GM23248 (cell line): ENCODE measurements at regions not wholly inside any gene's neighbourhood (a gene's known extent, or its start where the extent isn't known, plus 50 kb on each side); places are given as distances from the start of the nearest gene placed in this dataset.

Source experiments
- DNase-seq: peaks from one replicate; pipeline ENCODE4 v3.0.0-alpha.2; 2015
- H2AFZ ChIP-seq: fragments of 200-600 bp; sonication (generic); 2 replicates; pipeline ENCODE4 v1.6.1; 2016; ENCODE audit warnings: antibody characterized with exemption
- H3F3A ChIP-seq: fragments of 200-600 bp; sonication (generic); 2 replicates; pipeline ENCODE4 v1.6.1; 2016; ENCODE audit warnings: mild to moderate bottlenecking, antibody characterized with exemption, mixed run types; ENCODE audit not compliant: insufficient read depth
- H3K27ac ChIP-seq: fragments of 200-600 bp; sonication (generic); 2 replicates; pipeline ENCODE4 v1.5.1; 2016; ENCODE audit warnings: mild to moderate bottlenecking
- H3K27me3 ChIP-seq: fragments of 200-600 bp; sonication (generic); replicated peaks from 2 replicates; pipeline ENCODE4 v1.6.1; 2016; ENCODE audit warnings: mild to moderate bottlenecking; ENCODE audit not compliant: insufficient read depth
- H3K36me3 ChIP-seq: fragments of 200-600 bp; sonication (generic); 2 replicates; pipeline ENCODE4 v1.6.1; 2016; ENCODE audit warnings: low read depth, mild to moderate bottlenecking
- H3K4me1 ChIP-seq: fragments of 200-600 bp; sonication (generic); 2 replicates; pipeline ENCODE4 v1.6.1; 2016; ENCODE audit warnings: mild to moderate bottlenecking; ENCODE audit not compliant: insufficient read depth
- H3K4me2 ChIP-seq: fragments of 200-600 bp; sonication (generic); one replicate; pipeline ENCODE4 v1.6.1; 2016; ENCODE audit warnings: mild to moderate bottlenecking; ENCODE audit not compliant: unreplicated experiment
- H3K4me3 ChIP-seq: fragments of 200-600 bp; sonication (generic); 2 replicates; pipeline ENCODE4 v1.5.1; 2016; ENCODE audit warnings: mild to moderate bottlenecking
- H3K79me2 ChIP-seq: fragments of 200-600 bp; sonication (generic); 2 replicates; pipeline ENCODE4 v1.6.1; 2016; ENCODE audit warnings: mild to moderate bottlenecking; ENCODE audit not compliant: insufficient read depth
- H3K9ac ChIP-seq: fragments of 200-600 bp; sonication (generic); 2 replicates; pipeline ENCODE4 v1.6.1; 2016; ENCODE audit warnings: mild to moderate bottlenecking
- H3K9me2 ChIP-seq: fragments of 200-600 bp; sonication (generic); 2 replicates; pipeline ENCODE4 v1.6.1; 2016; ENCODE audit warnings: mixed run types, mild to moderate bottlenecking, moderate library complexity; ENCODE audit not compliant: insufficient read depth
- H3K9me3 ChIP-seq: fragments of 200-600 bp; sonication (generic); one replicate; pipeline ENCODE4 v1.6.1; 2017; ENCODE audit warnings: low read depth
- H4K20me1 ChIP-seq: fragments of 200-600 bp; sonication (generic); 2 replicates; pipeline ENCODE4 v1.6.0; 2016; ENCODE audit not compliant: insufficient read depth
- EZH2 ChIP-seq: fragments of 200-600 bp; sonication (generic); IDR thresholded peaks from 2 replicates; pipeline ENCODE4 v1.6.1; 2018; ENCODE audit warnings: antibody characterized with exemption, mild to moderate bottlenecking; ENCODE audit not compliant: insufficient read depth, poor library complexity, severe bottlenecking
- EZH2phosphoT487 ChIP-seq: fragments of 200-600 bp; sonication (generic); IDR thresholded peaks from 2 replicates; pipeline ENCODE4 v1.6.1; 2018; ENCODE audit warnings: antibody characterized with exemption, moderate library complexity, mild to moderate bottlenecking, low read depth; ENCODE audit not compliant: insufficient read depth
- WGBS, 2 experiments: methylation state at CpG; one replicate each; pipeline ENCODE4 v1.1.6; 2015 to 2017; ENCODE audit warnings: low lambda C conversion rate in 2 of 2, low coverage in 1 of 2; ENCODE audit errors: missing lambda C conversion rate in 2 of 2; 5-methylcytosine and 5-hydroxymethylcytosine counted together
- in situ Hi-C: fragments of 300-500 bp; cut with MboI; formaldehyde crosslinking; loops from 2 replicates; pipeline ENCODE4 v1.15.0; 2020

DNA sequence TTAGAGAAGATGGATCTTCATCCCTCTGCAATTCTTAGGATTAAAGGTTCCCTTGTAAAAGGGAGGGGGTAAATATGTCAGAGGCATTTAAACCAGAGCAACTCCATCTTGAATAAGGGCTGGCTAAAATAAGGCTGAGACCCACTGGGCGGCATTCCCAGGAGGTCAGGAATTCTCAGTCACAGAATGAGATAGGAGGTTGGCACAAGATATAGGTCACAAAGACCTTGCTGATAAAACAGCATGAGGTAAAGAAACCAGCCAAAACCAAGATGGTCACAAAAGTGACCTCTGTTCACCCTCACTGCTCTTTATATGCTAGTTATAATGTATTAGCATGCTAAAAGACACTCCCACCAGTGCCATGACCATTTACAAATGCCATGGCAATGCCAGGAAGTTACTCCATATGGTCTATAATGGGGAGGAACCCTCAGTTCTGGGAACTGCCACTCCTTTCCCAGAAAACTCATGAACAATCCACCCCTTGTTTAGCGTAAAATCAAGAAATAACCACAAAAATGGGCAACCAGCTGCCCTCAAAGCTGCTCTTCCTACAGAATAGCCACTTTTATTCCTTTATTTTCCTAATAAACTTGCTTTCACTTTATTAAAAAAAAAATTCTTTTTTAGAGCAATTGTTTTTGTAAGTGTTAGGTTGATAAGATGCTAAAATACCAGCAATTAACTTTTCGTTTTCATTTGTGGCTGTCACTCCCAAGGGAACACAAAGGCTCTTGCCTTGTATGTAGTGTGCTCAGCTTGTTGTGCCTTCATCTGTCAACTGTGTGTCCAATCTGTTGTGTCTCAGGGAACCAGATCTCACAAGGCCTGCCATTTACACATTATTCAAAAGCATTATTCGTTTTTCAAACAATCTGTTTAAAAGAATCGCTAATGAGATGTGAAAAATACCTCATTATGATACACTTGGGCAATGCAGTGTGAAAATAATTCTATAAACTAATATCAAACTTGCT lies 205.2 kb upstream of the RGPD4 start:
- WGBS, 2 experiments = 59 to 60% methylated on average over 5 of the region's 5 CpGs
- in situ Hi-C loops = no loop called here

DNA sequence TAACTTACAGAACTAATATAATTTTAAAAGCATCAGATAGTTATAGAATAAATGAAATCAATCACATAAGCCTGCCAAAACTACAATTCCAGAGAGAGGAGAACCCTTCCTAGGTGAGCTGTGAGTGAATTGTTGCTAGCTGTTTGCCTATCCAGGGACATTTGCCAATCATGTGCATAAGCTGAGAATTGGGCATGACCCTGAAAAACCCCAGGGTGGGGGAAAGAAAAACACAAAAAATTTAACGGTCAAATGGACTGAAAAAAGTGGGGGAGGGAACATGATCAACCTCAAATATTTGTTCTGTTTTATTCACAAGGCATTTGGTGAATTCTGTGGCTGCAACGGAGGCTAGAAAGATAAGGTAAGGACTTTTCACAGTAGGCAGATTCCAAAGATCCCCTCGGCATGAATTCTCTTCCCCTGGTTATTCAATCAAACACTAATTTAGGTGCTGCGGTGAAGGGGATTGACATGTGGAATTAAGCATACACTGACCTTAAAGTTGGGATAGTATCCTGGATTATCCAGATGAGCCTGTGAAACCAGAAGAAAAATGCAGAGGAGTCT lies 203.9 kb upstream of the RGPD4 start:
- no peaks in the 10 kb centered on the region for H3F3A ChIP-seq
- H2AFZ ChIP-seq = peak overlapping the region; percentile 21; the same call in 1 of the 2 replicates
- no peak for TF ChIP-seq EZH2phosphoT487
- TF ChIP-seq EZH2 = no peak
- in situ Hi-C loops = no loop called here
- WGBS, 2 experiments = 26 to 33% methylated on average over 4 of the region's 4 CpGs
- H3K27me3 ChIP-seq = no peaks in the 10 kb centered on the region
- H3K9ac ChIP-seq = no peak overlapping the region
- H3K4me2 ChIP-seq = no peak overlapping the region
- H3K4me3 ChIP-seq = no peak overlapping the region
- H3K79me2 ChIP-seq = no peaks in the 10 kb centered on the region
- peaks cover 9% of the 10 kb centered on the region for H3K9me3 ChIP-seq
- no peaks in the 10 kb centered on the region for H3K9me2 ChIP-seq
- no peaks in the 10 kb centered on the region for H3K36me3 ChIP-seq
- no peak for DNase-seq
- H4K20me1 ChIP-seq = no peaks in the 10 kb centered on the region
- H3K4me1 ChIP-seq = no peaks in the 10 kb centered on the region
- no peak overlapping the region for H3K27ac ChIP-seq

More for the DNA sequence above, 205.2 kb upstream of the RGPD4 start:
- H3F3A ChIP-seq = no peaks in the 10 kb centered on the region
- H3K9ac ChIP-seq = no peak overlapping the region
- H3K79me2 ChIP-seq = no peaks in the 10 kb centered on the region
- H2AFZ ChIP-seq = no peak overlapping the region
- H3K27ac ChIP-seq = no peak overlapping the region
- H3K4me1 ChIP-seq = no peaks in the 10 kb centered on the region
- H3K4me2 ChIP-seq = no peak overlapping the region
- H3K4me3 ChIP-seq = no peak overlapping the region
- peaks cover 5% of the 10 kb centered on the region for H3K9me3 ChIP-seq
- no peak for DNase-seq
- no peaks in the 10 kb centered on the region for H3K36me3 ChIP-seq
- no peaks in the 10 kb centered on the region for H3K9me2 ChIP-seq
- no peaks in the 10 kb centered on the region for H3K27me3 ChIP-seq
- TF ChIP-seq EZH2 (no peak), EZH2phosphoT487 (no peak)
- H4K20me1 ChIP-seq = no peaks in the 10 kb centered on the region

DNA sequence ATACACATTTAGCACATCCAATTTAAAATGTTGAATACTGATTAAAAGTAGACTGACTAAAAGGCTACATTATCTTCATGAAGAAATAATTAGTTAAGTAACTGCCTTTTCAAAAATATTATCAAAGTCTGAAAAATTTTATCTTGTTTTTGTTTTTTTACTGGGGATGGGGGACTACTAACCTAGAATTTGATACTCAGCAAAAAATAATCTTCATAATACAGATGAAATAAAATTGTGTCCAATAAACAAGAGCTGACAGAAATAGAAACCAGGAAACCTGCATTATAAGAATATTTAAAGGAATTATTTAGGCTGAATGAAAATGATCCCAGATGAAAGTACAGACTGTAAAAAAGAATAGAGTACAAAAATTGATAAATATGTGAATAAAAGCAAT lies 200.7 kb upstream of the RGPD4 start:
- DNase-seq = no peak
- no peaks in the 10 kb centered on the region for H3K27me3 ChIP-seq
- TF ChIP-seq EZH2phosphoT487 (no peak), EZH2 (no peak)
- H3K36me3 ChIP-seq = no peaks in the 10 kb centered on the region
- H3K4me1 ChIP-seq = no peaks in the 10 kb centered on the region
- H3K9me3 ChIP-seq = peaks cover 10% of the 10 kb centered on the region
- H3K4me3 ChIP-seq = no peak overlapping the region
- in situ Hi-C loops = no loop called here
- no peaks in the 10 kb centered on the region for H3K79me2 ChIP-seq
- no peaks in the 10 kb centered on the region for H4K20me1 ChIP-seq
- H3K27ac ChIP-seq = no peak overlapping the region
- no peak overlapping the region for H3K9ac ChIP-seq
- no peaks in the 10 kb centered on the region for H3F3A ChIP-seq
- no peak overlapping the region for H2AFZ ChIP-seq
- H3K4me2 ChIP-seq = no peak overlapping the region
- H3K9me2 ChIP-seq = no peaks in the 10 kb centered on the region

DNA sequence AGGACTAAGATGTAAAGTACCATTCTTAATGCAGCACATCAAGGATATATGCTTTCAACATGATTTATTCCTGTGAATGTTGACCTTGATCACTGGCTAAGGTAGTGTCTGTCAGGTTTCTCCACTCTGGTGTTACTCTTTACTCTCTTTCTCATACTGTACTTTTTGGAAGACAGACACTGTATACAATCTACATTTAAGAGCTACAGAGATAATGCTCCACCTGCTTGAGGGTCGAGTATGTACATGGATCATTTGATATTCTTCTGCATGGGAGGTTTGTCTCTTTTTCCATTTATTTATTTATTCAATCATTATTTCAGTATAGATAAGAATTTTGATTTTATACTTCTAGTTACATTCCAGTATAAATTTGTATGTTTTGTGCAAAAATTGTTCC lies 199.5 kb upstream of the RGPD4 start:
- Histone ChIP-seq H3K9ac (no peak overlapping the region), H3K27ac (no peak overlapping the region), H2AFZ (no peak overlapping the region), H4K20me1 (no peaks in the 10 kb centered on the region), H3K36me3 (no peaks in the 10 kb centered on the region), H3K27me3 (no peaks in the 10 kb centered on the region), H3K4me3 (no peak overlapping the region), H3K4me2 (no peak overlapping the region), H3K9me3 (peaks cover 10% of the 10 kb centered on the region), H3K79me2 (no peaks in the 10 kb centered on the region), H3K9me2 (no peaks in the 10 kb centered on the region), H3K4me1 (no peaks in the 10 kb centered on the region), H3F3A (no peaks in the 10 kb centered on the region)
- peak; percentile 48 for DNase-seq
- in situ Hi-C loops = no loop called here
- 0 to 3% methylated on average over 1 of the region's 1 CpG for WGBS, 2 experiments
- TF ChIP-seq EZH2phosphoT487 = no peak
- TF ChIP-seq EZH2 = no peak
